ENCODE measurements at regions not wholly inside any gene's neighbourhood (a gene's known extent, or its start where the extent isn't known, plus 50 kb on each side); places are given as distances from the start of the nearest gene placed in this dataset.

GRCh38 chr4:133000012-133000411 lies 149.1 kb upstream of the PCDH10 start:
- no peak for TF ChIP-seq CTCF (IDR thresholded peaks at IDR 0.05)
- TF ChIP-seq POLR2A (IDR thresholded peaks at IDR 0.05): no peak

Measured in lower leg skin (tissue), 3 donors.